Cardiac muscle cell (in vitro differentiated cells and primary cell): ENCODE measurements at regions not wholly inside any gene's neighbourhood (a gene's known extent, or its start where the extent isn't known, plus 50 kb on each side); places are given as distances from the start of the nearest gene placed in this dataset.
A peak's percentile ranks its signal among the peaks of the same experiment; 100 is the strongest.

Source experiments
- DNase-seq, 2 donors: peaks; one replicate each; pipeline versions ENCODE4 v3.0.0 to v3.0.0-alpha.2; 2010 to 2017; ENCODE audit warnings: low read depth in 1 of 2, low spot score in 1 of 2
- H3K27ac ChIP-seq: fragments of 200-600 bp; sonication (generic); 2 replicates; pipeline ENCODE4 v1.5.1; 2016
- H3K27me3 ChIP-seq: fragments of 200-600 bp; sonication (generic); 2 replicates; pipeline ENCODE4 v1.6.0; 2016; ENCODE audit warnings: control low read depth
- H3K36me3 ChIP-seq: fragments of 200-600 bp; sonication (generic); 2 replicates; pipeline ENCODE4 v1.5.1; 2016; ENCODE audit warnings: control low read depth
- H3K4me1 ChIP-seq: fragments of 200-600 bp; sonication (generic); 2 replicates; pipeline ENCODE4 v1.8.1; 2017; ENCODE audit warnings: low read depth, mild to moderate bottlenecking, mixed run types
- H3K4me3 ChIP-seq: fragments of 200-600 bp; sonication (generic); 2 replicates; pipeline ENCODE4 v1.5.1; 2016; ENCODE audit warnings: mild to moderate bottlenecking
- H3K9me3 ChIP-seq: fragments of 200-600 bp; sonication (generic); 2 replicates; pipeline ENCODE4 v1.5.1; 2017; ENCODE audit warnings: low read depth, mild to moderate bottlenecking, control low read depth
- TF ChIP-seq, protein P1 (sequence below): IDR thresholded peaks from 2 replicates; pipeline ENCODE4 v1.5.1; 2012; ENCODE audit warnings: low read depth, mild to moderate bottlenecking, low read length

- H3K36me3 ChIP-seq = no peaks in the 10 kb centered on the region
- H3K27ac ChIP-seq = no peak overlapping the region
- H3K9me3 ChIP-seq = no peaks in the 10 kb centered on the region
- H3K4me1 ChIP-seq = no peaks in the 10 kb centered on the region
- no peaks in the 10 kb centered on the region for H3K27me3 ChIP-seq
- TF ChIP-seq, protein P1, sequence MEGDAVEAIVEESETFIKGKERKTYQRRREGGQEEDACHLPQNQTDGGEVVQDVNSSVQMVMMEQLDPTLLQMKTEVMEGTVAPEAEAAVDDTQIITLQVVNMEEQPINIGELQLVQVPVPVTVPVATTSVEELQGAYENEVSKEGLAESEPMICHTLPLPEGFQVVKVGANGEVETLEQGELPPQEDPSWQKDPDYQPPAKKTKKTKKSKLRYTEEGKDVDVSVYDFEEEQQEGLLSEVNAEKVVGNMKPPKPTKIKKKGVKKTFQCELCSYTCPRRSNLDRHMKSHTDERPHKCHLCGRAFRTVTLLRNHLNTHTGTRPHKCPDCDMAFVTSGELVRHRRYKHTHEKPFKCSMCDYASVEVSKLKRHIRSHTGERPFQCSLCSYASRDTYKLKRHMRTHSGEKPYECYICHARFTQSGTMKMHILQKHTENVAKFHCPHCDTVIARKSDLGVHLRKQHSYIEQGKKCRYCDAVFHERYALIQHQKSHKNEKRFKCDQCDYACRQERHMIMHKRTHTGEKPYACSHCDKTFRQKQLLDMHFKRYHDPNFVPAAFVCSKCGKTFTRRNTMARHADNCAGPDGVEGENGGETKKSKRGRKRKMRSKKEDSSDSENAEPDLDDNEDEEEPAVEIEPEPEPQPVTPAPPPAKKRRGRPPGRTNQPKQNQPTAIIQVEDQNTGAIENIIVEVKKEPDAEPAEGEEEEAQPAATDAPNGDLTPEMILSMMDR = no peak
- H3K4me3 ChIP-seq = no peak overlapping the region
- no peak for DNase-seq
These were observed 163.2 kb upstream of the TBX18 start for GRCh38 chr6:84927551-84927950.

- no peaks in the 10 kb centered on the region for H3K4me1 ChIP-seq
- TF ChIP-seq, protein P1 = no peak
- no peak overlapping the region for H3K27ac ChIP-seq
- no peaks in the 10 kb centered on the region for H3K9me3 ChIP-seq
- no peak overlapping the region for H3K4me3 ChIP-seq
- H3K27me3 ChIP-seq = no peaks in the 10 kb centered on the region
- no peaks in the 10 kb centered on the region for H3K36me3 ChIP-seq
- peak in 1 of 2 donors; percentile 24 for DNase-seq
These were observed 162.1 kb upstream of the TBX18 start for GRCh38 chr6:84926189-84927155.

DNA sequence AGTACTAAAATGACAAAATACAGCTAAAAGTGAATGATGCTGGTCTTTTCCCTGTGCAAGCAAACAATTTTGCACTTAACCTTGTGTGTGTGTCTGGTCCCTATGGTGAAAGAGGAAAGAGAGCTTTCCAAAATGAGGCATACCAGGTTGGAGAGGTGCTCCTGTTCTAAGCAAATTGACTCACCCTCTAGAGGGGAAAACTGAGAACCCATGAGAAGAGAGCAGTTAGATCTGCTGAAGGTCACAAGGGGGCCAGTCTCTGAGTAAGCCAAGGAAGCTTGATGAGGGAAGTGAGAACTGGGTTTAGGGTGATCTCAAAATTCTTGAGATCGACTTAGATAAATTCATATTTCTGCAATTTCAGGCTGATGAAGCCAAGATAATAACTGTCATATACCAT, 157.5 kb upstream of the TBX18 start:
- H3K36me3 ChIP-seq = no peaks in the 10 kb centered on the region
- no peak overlapping the region for H3K27ac ChIP-seq
- H3K9me3 ChIP-seq = no peaks in the 10 kb centered on the region
- H3K4me1 ChIP-seq = no peaks in the 10 kb centered on the region
- no peaks in the 10 kb centered on the region for H3K27me3 ChIP-seq
- TF ChIP-seq, protein P1 = no peak
- no peak overlapping the region for H3K4me3 ChIP-seq
- DNase-seq = no peak

- no peak overlapping the region for H3K4me3 ChIP-seq
- no peaks in the 10 kb centered on the region for H3K27me3 ChIP-seq
- TF ChIP-seq, protein P1 = no peak
- no peaks in the 10 kb centered on the region for H3K36me3 ChIP-seq
- H3K27ac ChIP-seq = no peak overlapping the region
- no peaks in the 10 kb centered on the region for H3K4me1 ChIP-seq
- H3K9me3 ChIP-seq = no peaks in the 10 kb centered on the region
- DNase-seq = no peak
These were observed 155.6 kb upstream of the TBX18 start for GRCh38 chr6:84920021-84920420.

DNA sequence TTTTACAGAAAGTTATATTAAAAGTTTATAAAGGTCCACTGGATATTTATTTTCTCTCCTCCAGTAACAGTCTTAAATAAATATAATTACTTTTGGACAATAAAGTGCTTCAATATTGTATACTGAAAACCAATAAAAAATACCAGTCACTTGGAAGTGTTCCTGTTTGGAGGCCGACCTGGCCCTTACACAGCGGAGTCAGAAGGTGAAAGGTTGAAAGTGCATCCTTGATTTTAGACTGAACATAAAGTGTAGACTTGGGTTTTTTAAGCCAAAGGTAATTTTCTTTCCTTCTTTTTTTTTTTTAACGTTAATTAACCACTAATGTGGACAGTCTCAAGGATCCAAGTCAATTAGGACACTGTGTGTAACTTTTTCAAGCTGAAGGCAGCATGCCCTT, 152.3 kb upstream of the TBX18 start:
- H3K36me3 ChIP-seq = no peaks in the 10 kb centered on the region
- DNase-seq = no peak
- TF ChIP-seq, protein P1 = no peak
- no peaks in the 10 kb centered on the region for H3K27me3 ChIP-seq
- H3K9me3 ChIP-seq = no peaks in the 10 kb centered on the region
- H3K4me3 ChIP-seq = no peak overlapping the region
- no peak overlapping the region for H3K27ac ChIP-seq
- H3K4me1 ChIP-seq = no peaks in the 10 kb centered on the region
